ENCODE measurements at regions not wholly inside any gene's neighbourhood (a gene's known extent, or its start where the extent isn't known, plus 50 kb on each side); places are given as distances from the start of the nearest gene placed in this dataset.
"Not testable (repeated sequence)": the region's sequence is repeated elsewhere in the genome, so short reads cannot be mapped to it uniquely, and the experiment has no call there.

DNA sequence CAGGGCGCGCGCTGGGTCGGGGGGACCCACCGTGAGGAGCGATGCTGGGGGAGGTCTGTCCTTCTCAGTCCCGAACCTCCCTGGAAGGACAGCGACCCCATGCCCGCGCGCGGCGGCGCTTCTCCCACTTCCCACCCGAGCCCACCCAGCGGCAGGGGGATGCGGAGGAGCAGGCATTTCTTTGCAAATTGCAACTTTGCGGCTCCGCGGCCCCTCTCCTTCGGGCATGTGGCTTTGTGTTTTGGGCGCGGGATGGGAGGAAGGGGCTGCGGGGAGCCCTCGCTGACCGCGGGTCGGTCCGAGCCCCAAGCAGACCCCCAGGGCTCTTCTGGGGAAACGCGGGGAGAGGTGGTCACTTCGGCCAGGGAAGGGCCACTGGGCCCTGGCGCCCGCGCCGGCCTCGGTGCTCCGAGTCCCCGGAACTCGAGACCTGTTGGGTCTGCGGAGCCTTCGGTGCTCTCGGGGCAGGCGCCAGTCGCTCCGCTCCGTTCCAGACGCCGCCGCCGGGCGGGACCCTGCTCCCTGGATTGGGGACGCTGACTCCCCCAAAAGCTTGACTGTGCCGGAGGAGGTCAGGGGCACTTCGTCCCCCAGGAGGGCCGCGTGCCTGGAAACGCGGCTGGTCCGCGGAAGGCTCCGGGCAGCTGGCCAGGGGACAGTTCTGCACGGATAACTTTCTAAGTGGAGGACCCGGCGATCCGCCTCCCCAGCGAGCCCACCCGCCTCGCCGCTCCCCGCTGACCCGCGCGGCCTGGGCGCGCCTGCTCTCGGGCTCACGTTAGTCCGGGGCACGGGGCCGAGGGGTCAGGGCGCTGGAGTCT is 164.2 kb upstream of the DPP6 start:
- DNase-seq = peak; percentile 53

DNA sequence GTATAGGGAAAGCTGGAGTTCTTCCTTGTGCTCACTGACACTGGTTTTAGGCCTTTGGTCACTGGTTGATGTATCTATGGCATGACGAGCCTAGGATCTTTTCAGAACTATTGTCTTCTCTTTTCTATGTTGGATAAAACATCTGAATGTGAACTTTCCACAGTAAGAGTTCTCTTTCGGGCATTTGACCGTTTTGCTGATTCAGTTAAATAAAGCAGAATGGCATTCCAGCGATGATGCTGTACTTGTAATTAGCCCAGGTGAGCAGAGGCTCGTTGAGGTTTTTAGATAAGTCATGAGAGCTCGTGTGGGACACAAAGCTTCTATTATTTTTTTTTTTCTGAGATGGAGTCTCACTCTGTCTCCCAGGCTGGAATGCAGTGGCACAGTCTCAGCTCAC is 160.2 kb upstream of the DPP6 start:
- DNase-seq = no peak

DNA sequence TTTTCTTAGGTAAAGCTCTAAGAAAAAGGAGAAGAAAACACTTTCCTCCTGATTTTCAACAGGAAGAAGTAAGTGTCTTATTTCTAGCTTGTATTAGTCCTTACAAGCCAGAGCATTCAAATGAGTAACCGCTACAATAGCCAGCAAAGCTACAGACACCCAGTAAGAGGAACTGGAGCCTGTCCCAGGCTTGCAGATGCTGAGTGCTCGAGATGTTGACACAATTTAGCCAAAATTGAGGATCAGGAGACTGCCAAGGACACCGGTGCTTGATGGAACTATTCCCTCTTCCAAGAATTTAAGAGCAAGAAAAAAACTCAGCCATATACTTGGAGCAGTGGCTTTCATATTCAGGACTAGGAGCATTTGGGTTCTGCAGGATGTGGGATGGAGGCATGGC is 149.3 kb upstream of the DPP6 start:
- DNase-seq = no peak

DNA sequence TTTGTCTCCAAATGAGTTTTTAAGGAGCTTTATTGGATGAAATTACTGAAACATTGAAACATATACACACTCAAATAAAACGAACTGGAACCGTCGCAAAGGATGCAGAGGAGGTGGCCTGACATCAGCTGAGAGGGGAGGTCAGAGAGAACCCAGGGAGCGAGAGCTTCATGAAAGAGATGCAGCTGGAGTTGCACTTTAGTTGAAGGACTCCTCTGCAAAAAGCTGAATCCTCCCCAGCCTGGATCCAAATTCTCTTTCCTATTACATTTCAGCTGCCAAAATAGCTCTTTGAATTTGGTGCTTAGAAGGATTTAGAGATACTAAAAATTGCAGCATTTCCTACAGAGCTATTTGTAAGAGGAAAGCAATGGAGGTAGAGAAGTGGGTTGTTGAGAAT is 140.0 kb upstream of the DPP6 start:
- DNase-seq = no peak

DNA sequence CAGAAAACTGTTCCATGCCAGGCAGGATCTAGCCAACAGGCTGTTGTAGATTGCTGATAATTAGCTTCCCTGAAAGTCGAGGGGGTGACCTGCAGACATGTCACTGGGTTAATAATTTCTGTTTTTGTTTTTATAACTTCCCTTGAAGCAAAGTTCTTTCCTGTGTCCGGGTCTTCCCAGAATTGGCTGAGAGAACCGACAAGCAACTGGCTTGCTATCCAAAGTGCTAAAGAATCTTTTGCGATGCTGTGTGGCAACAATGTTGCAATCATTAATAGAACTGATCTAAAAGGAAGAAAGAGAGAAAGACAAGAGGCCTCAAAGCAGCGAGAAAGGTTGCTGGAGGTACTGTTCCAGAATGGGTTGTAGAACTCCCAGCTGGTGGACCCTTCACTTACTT is 132.1 kb upstream of the DPP6 start:
- DNase-seq = no peak

DNA sequence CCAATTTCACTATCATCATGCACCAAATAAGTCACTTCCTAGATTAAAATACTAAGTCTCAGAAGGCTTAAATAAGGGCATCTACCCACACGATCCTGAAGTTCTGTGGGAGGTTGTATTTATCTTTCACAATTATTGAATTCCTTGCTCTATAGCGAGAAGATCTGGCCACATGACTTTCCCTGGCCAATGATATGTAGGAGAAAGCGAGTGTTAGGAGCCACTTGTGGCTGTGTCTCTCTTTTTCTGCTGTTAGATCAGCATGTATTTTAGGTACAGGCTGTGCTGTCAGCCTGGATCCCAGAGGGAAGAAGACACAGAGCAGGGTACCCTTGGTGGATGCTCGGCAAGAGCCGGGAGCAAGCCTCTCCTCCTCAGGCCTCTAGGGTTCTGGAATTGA is 131.3 kb upstream of the DPP6 start:
- DNase-seq = no peak

DNA sequence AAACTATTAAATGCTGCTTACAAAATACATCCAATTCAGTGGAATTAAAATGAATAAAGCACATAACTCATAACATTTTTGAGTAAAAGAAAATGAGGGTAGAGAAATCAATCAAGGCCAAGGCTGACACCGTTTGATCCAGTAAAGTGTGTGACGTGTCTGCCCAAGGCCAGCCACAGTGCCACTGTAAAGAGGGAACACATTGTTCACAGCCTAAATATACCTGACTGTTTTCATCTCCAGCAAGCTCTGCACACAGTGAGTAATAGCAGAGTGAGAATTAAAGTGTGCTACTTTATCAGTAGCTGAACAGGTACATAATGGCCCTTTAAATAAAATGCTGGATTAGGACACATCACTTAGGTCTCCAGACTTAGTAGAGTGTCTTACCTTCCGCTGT is 130.8 kb upstream of the DPP6 start:
- DNase-seq = no peak

DNA sequence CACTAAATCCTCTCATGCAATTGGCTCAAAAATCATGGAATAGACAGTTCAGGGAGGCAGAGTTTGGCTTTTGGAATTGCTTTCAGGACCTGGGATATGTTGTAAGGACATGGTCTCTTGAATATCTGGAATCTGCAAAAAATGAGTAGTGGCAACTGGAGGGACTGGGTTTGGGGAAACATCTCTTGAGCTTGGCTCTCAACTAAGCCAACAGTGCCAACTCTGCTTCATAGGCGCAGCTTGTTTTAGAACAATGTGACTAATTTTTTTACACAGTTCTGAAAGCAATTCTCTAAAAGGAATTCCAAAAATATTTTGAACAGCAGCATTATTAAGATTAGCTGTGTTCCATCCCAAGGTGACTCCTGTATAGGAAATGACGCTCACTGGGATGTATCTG is 121.5 kb upstream of the DPP6 start:
- no peak for DNase-seq

DNA sequence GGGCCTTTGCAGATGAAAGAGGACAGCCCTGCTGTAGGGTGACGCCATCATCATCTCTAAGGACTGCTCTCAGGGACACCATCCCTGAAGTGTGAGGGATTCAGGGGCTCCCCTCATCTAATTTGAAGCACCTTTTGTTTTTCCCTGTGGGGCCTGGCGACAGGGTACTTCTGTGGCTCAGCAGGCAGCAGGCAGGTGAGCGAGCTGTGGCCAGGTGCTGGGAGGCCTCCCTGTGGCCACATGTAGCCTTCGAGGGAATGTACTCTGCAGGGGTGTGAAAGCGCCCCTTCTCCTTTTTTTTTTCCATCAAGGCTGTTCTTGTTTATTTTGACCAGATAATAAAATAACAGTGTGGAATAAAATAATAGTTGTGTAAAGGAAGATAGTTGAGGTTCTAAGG is 118.2 kb upstream of the DPP6 start:
- no peak for DNase-seq

DNA sequence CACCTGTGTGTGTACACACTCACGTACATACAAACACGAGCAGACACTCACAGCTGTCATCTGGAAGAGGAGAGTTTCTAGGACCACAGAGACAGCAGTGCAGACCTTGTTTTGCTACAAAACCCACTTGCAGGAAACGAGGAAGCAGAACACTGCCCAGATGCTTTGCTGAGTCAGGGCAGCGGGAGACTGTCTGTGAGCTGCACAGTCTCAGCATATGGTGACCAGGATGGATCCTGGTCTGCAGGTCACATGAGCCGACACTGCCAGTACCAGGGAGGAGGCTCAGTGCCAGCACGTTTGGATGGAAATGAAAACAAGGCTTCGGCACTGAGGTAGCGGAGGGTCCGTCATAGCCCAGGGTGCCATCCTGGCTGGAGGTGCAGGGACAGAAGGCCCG is 117.6 kb upstream of the DPP6 start:
- DNase-seq = no peak

DNA sequence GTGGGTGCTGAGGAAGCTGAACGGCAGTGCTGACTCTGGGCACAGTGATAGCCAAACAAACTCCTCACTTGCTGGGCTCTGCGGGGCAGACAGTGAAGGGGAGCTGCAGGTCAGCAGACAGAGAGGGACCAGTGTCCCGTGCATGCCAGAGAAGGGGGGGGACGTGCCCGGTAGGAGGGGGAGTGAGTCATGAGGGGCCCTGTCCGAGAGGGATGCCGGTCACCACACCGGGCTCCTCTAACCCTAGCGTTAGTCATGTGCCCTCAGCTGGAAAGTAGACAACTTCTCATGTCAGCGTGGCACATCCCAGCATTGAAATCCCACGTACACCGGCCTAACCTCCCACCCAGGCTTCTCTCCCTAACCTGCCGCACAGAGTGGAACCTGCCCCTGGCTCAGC is 117.1 kb upstream of the DPP6 start:
- no peak for DNase-seq

DNA sequence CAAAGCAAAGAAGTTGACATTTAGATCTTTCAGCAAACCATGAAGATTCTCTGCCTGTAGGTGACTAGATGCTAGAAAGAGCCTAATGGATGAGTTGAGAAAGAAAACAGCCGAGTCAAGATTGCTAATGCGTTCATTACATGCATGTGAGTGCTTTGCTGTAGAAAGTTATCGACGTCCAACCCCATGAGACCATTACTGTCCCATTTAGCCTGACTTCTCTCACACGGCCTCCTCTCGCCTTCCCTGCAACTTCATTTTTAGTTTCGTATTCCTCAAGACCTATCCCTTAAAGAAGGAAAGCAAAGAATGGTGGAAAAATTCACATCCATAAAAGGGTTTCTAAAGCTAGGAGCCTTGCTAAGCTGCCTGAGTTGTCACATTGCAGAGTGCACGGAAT is 113.7 kb upstream of the DPP6 start:
- DNase-seq = no peak

DNA sequence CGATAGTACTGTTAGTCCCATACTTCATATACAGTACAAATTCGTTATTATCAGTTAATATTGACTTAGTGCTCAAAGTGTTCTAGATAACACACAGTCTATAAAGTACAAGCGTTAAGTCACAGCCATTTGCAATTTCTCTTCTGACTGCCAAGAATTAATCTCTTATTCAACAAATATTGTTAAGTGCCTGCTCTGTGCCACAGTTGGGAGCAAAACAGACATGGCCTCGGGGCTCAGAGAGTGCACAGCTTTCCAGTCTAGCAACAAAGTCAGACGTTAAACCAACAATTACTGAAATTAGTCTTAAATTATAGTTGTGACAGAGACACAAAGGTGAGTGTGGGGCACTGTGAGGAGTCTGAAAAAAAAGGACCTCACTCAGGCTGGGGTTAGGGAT is 113.0 kb upstream of the DPP6 start:
- no peak for DNase-seq

DNA sequence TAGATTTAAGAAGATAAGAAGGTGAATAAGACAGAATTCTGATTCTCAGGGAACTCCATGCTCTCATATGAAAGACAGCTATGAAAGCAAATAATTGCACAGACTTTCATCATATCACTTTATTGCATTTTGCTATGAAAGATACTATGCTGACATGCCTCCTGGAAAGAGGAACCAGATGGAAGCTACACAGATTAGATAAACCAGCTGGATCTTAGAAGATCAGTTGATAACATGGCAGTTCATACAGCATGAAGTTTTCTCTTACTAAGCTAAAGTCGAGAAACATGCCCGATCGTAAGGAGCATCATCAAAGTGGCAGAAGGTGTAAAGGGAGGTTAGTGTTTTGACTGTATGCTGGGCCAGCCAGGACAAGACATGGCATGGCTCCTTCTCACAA is 112.5 kb upstream of the DPP6 start:
- DNase-seq = no peak

DNA sequence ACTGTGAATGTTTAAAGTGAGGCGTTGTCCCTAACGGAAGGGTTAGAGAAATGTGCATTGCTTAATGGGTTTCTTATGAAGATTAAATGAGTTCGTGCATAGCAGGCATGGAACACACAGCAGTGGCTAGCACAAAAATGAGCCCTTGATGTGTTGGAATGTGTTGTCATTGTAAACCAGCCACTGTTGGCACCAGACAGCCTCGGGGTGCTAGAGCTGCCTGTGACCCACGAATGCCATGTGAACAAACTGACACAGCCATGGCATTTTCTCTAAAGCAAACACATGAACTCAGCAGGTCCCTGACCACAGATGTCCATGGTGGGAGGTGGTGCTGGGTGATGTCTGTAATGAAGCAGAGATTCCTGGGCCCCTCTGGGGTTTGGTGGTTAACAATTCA is 111.1 kb upstream of the DPP6 start:
- no peak for DNase-seq

DNA sequence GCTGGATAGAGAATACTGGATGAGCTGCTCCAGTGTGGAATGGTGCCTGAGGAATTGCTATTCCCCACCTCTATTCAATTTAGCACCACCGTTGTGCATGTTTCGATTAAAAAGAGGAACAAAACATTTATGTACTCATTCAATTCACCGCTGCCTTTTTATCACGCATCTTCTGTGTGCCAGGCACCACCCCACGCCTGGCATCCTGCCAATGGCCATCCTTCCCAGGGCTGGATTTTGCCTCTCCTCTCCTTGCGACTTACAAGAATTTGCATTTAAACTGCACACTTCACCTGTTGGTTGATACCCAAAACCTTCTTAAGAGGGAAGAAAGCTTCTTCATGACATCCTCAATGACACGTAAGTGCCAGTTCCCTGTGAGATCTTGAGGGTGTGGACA is 110.2 kb upstream of the DPP6 start:
- DNase-seq = no peak

DNA sequence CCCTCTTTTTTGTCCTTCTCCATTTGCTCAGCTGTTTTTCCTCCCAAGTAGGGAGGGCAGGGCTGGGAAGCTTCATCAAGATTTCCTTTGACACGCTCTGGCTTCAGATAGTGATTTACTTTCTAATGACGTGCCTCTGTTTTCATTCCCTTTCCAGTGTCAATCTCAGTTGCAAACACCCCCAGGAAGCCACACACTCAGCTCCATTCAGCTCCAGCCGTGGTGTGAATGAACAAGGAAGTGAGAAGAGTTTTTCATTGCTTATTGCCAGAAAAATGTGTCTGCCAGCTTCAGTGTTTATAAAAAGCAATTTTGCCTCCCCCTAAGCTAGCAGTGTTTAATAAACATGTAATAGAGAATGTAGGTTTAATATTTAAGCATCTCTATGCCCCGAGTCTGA is 108.7 kb upstream of the DPP6 start:
- DNase-seq = no peak

DNA sequence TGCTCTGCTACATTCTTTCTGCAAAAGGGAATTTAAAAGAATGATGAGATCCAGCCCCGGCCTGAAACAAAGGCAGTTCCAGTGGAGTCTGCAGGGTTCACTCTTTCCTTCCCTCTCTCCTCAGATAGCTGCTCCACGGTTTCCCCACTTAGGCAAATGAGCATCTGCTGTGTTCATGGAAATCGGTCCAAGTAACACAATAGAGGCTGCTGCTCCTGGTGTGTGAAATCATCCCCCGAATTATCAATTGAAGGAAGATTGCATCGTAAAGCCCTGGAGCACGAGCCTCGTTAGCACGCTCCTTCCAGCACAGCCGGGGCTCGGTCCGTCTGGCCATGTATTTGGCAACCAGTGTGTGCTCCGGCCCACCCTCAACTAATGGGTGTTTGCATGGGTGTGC is 108.3 kb upstream of the DPP6 start:
- DNase-seq = no peak

DNA sequence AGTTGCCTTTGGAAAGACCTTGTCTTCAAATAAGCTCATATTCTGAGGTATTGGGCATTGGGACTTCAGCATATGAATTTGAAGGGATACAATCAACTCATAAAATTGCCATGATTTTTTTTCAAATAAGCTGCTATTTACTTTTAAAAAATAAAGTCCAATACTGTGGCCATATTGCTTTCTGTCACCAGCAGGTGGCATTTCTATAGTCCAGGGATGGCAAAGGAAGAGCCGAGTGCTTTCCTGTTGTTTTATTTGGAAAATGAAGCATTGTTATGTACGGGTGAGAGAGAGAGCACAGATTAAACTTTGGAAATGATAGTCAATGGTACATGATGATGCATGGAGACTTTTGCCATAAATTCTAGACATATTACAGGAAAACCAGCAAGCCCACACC is 104.1 kb upstream of the DPP6 start:
- DNase-seq = no peak

DNA sequence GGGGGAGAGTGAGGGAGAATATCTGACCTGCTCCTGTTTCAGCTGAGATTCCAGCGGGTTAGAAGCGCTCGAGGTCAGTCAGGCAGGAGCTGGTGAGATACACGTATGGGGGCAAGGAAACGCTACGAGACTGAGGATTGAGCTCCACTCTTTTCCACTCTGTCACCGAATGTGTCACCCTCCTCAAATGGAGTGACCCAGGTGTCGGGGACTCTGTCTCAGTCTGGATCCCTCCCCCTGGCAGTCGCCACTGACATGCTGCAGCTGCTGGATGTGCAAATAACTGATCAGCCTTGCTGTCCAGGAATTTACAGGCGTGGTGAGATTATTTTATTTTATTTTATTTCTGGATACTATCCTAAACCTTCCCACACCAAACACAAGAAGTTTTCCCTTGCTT is 100.9 kb upstream of the DPP6 start:
- no peak for DNase-seq

DNA sequence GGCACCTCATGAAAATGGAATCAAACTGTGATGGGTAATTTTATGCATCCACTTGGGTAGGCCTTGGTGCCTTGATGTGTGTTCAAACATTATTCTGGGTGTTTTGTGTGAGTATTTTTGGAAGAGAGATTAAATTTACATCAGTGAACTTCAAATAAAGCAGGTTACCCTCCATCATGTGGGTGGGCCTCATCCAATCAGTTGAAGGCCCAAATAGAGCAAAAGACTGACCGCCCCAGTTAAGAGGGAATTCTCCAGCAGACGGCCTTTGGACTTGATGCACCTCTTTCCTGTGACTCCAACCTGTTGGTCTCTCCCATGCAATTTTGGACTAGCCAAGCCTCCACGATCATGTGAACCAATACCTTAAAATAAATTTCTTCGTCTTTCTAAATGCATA is 97.7 kb upstream of the DPP6 start:
- no peak for DNase-seq

DNA sequence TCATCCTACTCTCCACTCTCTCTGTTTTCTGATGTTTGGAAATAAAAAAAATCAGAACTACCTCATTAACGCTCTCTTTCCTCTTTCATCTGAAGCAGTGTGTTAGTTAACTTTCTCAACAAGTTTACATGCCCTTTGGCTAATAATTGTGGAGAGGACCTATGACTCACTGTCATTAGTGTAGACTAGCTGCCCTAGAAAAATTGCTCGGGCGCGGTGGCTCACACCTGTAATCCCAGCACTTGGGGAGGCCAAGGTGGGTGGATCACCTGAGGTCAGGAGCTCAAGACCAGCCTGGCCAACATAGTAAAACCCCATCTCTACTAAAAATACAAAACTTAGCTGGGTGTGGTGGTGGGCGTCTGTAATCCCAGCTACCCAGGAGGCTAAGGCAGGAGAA is 94.5 kb upstream of the DPP6 start:
- not testable (repeated sequence) for DNase-seq

DNA sequence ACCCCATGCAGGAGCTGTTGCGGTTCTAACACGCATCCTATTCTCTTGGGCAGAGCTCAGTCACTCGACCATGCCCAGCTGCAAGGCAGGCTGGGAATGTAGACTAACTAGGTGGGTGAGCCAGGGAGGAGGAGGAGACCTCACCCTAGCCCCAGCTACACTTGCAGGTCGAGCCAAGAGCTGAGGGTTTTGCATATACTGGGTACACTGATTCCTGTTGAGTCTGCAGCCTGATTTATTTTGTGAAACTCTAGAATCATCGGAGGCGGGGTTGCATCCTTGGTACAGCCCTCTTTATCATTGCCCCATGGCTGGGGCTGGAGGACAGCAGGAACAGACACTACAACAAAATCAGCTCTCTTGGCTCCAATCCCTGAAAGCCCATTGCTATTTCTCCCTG is 93.8 kb upstream of the DPP6 start:
- not testable (repeated sequence) for DNase-seq

DNA sequence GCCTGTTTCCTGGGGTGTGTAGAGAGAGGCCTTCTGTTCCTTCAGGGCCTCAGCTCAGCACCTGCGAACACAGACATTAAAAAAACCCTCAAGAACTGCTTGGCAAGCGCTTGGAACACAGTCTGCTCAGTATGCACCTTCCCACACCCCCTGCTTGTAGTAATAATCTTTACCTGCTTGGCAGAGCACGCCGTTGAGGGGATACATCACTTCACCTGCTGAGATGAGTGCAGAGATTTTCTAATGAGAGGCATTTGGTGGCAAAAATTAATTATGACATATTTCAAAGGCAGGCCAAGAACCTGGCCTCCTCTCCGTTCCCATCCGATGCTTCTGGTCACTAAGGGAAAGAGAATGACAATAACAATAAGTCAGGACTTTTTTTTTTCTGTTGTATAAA is 93.4 kb upstream of the DPP6 start:
- DNase-seq = not testable (repeated sequence)

DNA sequence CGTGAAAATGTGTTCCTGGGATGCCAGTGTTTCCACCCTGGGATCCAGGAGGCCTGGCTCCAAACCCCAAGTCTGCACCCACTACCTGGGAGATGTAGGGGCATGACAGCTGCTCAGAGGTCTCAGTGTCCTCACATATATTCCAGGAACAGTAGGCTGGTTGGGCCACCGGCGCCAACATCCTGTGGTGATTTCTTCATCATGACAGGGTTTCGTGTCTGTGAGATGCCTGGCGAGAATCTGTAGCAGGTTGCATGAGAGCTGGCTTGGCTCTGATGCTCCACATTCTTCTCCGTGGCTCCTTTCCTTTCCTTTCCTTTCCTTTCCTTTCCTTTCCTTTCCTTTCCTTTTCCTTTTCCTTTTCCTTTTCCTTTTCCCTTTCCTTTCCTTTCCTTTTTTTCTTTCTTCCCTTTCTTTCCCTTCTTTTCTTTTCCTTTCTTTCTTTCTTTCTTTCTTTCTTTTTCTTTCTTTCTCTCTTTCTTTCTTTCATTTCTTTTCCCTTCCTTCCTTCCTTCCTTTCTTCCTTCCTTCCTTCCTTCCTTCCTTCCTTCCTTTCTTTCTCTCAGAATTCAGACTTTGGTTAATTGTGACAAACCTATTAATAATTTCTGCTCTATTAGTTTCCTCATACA is 87.6 kb upstream of the DPP6 start:
- not testable (repeated sequence) for DNase-seq

Measured in islet precursor cell (in vitro differentiated cells).